ENCODE measurements at regions not wholly inside any gene's neighbourhood (a gene's known extent, or its start where the extent isn't known, plus 50 kb on each side); places are given as distances from the start of the nearest gene placed in this dataset.
"Not testable (repeated sequence)": the region's sequence is repeated elsewhere in the genome, so short reads cannot be mapped to it uniquely, and the experiment has no call there.

DNA sequence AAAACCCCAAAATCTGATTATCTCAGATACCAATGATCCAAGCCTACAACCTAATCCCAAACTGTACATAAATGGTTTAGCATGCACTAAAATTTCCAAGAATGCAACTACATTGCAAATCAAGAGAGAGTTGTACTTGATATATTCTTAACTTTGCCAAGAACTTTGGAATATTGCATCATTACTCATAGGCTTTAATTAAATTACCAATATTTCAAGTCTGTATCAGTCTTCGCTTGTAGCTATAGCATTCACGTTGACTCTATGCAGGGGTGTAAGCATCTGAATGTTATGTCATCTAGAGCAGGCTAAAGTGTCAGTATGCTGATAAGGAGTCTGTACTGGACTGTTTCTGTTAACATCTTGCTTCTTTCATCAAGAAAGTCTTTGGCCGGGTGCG lies 56.3 kb downstream of the FOXI3 start:
- no peak overlapping the region for H3K4me3 ChIP-seq
- H3K36me3 ChIP-seq = no peaks in the 10 kb centered on the region
- H3K27me3 ChIP-seq = no peaks in the 10 kb centered on the region
- DNase-seq (ENCODE audit: low spot score in 2 of 2) = no peak
- intact Hi-C loops (cut with DNase I) = no loop called here
- TF ChIP-seq, protein P1, sequence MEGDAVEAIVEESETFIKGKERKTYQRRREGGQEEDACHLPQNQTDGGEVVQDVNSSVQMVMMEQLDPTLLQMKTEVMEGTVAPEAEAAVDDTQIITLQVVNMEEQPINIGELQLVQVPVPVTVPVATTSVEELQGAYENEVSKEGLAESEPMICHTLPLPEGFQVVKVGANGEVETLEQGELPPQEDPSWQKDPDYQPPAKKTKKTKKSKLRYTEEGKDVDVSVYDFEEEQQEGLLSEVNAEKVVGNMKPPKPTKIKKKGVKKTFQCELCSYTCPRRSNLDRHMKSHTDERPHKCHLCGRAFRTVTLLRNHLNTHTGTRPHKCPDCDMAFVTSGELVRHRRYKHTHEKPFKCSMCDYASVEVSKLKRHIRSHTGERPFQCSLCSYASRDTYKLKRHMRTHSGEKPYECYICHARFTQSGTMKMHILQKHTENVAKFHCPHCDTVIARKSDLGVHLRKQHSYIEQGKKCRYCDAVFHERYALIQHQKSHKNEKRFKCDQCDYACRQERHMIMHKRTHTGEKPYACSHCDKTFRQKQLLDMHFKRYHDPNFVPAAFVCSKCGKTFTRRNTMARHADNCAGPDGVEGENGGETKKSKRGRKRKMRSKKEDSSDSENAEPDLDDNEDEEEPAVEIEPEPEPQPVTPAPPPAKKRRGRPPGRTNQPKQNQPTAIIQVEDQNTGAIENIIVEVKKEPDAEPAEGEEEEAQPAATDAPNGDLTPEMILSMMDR (IDR thresholded peaks at IDR 0.05) = no peak
- H3K4me1 ChIP-seq = no peaks in the 10 kb centered on the region
- no peak overlapping the region for H3K27ac ChIP-seq
- H3K9me3 ChIP-seq = peaks cover 0 to 4% of the 10 kb centered on the region in 2 donors

DNA sequence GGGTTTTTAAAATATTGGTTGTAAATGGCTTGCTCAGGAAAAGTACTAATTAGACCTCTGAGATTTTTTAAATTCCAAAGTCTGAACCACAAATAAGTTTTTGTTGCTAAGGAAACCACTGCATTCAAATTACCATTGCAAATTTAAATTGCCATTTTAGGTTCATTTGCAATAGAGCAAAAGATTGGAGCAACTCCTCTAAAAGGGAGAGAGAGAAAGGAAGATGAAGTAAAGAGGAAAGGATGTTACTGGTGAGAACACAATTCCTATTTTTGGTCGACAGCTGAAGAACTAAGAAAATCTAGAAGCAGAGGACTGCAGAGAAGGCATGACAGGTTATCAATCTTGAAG lies 74.9 kb downstream of the FOXI3 start:
- H3K4me1 ChIP-seq = no peaks in the 10 kb centered on the region
- H3K27ac ChIP-seq = no peak overlapping the region
- no peak for DNase-seq (ENCODE audit: low spot score in 2 of 2)
- no peaks in the 10 kb centered on the region for H3K27me3 ChIP-seq
- no peaks in the 10 kb centered on the region for H3K9me3 ChIP-seq
- no peaks in the 10 kb centered on the region for H3K36me3 ChIP-seq
- no peak overlapping the region for H3K4me3 ChIP-seq
- intact Hi-C loops (cut with DNase I) = no loop called here
- TF ChIP-seq, protein P1 (IDR thresholded peaks at IDR 0.05) = no peak

DNA sequence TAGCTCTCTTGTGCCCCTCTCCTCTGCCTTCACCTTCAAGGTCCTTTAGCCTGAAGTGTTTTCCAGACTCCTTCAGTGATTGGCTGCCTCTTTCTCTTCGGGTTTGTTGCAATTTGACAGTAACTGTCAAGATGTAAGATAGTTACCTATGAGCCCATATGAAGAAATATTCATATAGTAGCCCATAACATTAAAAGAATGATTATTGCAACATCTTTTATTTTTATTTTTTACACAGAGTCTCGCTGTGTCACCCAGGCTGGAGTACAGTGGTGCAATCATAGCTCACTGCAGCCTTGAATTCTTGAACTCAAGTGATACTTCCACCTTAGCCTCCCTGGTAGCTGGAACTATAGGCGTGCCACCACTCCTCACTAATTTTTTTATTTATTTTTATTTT lies 80.5 kb downstream of the FOXI3 start:
- intact Hi-C loops (cut with DNase I) = no loop called here
- Histone ChIP-seq H3K4me1 (no peaks in the 10 kb centered on the region), H3K27ac (no peak overlapping the region), H3K4me3 (no peak overlapping the region), H3K36me3 (no peaks in the 10 kb centered on the region), H3K9me3 (no peaks in the 10 kb centered on the region), H3K27me3 (no peaks in the 10 kb centered on the region)
- TF ChIP-seq, protein P1 (IDR thresholded peaks at IDR 0.05) = no peak
- DNase-seq (ENCODE audit: low spot score in 2 of 2) = no peak

DNA sequence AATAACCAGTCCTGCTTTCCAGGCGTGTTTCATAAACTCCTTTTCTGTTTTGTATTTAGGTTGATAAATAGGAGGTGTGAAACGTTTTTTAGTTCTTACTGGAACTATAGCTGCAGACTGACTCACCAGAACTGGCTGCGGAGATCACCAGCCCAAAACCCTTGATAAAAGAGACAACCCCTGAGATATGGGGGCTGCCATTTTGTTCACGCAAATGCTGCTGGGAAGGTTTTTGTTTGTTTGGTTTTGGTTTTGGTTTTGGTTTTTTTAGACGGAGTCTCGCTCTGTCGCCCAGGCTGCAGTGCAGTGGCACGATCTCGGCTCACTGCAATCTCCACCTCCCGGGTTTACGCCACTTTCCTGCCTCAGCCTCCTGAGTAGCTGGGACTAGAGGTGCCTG lies 87.1 kb downstream of the FOXI3 start:
- intact Hi-C loops (cut with DNase I); H3K27ac ChIP-seq; DNase-seq (ENCODE audit: low spot score in 2 of 2): not testable (repeated sequence)

DNA sequence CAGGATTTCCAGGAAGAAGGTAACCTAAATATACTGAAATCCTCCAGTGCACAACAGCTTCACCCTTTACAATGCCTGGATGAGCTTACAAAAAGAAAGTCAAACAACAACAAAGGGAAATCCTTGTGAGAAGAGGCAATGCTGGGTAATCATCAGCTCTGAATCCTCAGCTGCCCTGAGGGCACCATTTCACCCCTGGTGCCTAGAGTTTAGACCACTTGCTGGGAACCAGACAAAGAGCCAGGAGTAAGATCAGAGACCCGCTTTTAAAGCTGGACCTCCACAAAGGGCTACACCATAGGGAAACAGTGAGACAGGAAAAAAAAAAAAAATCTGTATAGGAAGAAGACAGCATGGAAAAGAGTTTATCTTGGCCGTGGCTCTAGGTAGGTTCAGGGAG lies 97.0 kb downstream of the FOXI3 start:
- no peaks in the 10 kb centered on the region for H3K9me3 ChIP-seq
- TF ChIP-seq, protein P1 (IDR thresholded peaks at IDR 0.05) = no peak
- no peaks in the 10 kb centered on the region for H3K36me3 ChIP-seq
- H3K4me3 ChIP-seq = no peak overlapping the region
- no peak overlapping the region for H3K27ac ChIP-seq
- H3K27me3 ChIP-seq = no peaks in the 10 kb centered on the region
- intact Hi-C loops (cut with DNase I) = no loop called here
- DNase-seq (ENCODE audit: low spot score in 2 of 2) = no peak
- H3K4me1 ChIP-seq = no peaks in the 10 kb centered on the region

More for the DNA sequence above, 87.1 kb downstream of the FOXI3 start:
- not testable (repeated sequence) for H3K9me3 ChIP-seq, H3K4me1 ChIP-seq, H3K27me3 ChIP-seq, H3K4me3 ChIP-seq, H3K36me3 ChIP-seq

DNA sequence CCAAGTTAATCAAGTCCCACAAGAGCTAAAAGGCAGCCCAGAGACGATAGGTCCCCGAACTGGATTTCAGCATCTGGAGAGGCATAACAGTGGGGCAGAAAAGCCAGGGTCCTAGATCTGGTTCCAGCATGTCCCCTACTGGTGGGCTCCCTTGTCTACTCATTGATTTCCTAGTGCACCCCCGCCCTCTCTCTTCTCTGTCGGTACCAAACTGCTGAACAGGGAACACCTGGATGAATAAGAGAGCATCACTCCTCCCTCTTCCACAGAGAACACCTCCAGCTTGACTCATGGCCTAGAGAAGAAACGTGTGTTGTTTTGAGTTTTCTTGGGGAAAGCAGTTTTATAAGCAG lies 101.3 kb downstream of the FOXI3 start:
- intact Hi-C loops (cut with DNase I) = no loop called here
- no peaks in the 10 kb centered on the region for H3K9me3 ChIP-seq
- no peaks in the 10 kb centered on the region for H3K36me3 ChIP-seq
- no peak for DNase-seq (ENCODE audit: low spot score in 2 of 2)
- no peaks in the 10 kb centered on the region for H3K27me3 ChIP-seq
- H3K27ac ChIP-seq = no peak overlapping the region
- no peaks in the 10 kb centered on the region for H3K4me1 ChIP-seq
- H3K4me3 ChIP-seq = no peak overlapping the region
- TF ChIP-seq, protein P1 (IDR thresholded peaks at IDR 0.05) = no peak
